Testis (tissue), 2 donors: ENCODE measurements at regions not wholly inside any gene's neighbourhood (a gene's known extent, or its start where the extent isn't known, plus 50 kb on each side); places are given as distances from the start of the nearest gene placed in this dataset.

Experiments
- CTCF ChIP-seq, 3 experiments: fragments of 450-650 bp in 2 of 3; fragments of 200-600 bp in 1 of 3; sonication (generic) in 1 of 3; IDR thresholded peaks; one replicate each; pipeline ENCODE4 v1.5.1; 2016 to 2019; ENCODE audit warnings: antibody characterized with exemption in 3 of 3, mild to moderate bottlenecking in 2 of 3, moderate library complexity in 1 of 3
- POLR2A ChIP-seq: fragments of 450-650 bp; IDR thresholded peaks from one replicate; pipeline ENCODE4 v1.6.1; 2017; ENCODE audit warnings: antibody characterized with exemption, mild to moderate bottlenecking, moderate library complexity

- no peak for TF ChIP-seq CTCF (IDR thresholded peaks at IDR 0.05)
- no peak for TF ChIP-seq POLR2A
Measured at GRCh38 chr20:11686820-11687543, 230.7 kb upstream of the BTBD3 start.
